PC-9 (cell line): ENCODE measurements at regions not wholly inside any gene's neighbourhood (a gene's known extent, or its start where the extent isn't known, plus 50 kb on each side); places are given as distances from the start of the nearest gene placed in this dataset.

ENCODE experiments used
- BruUV-seq: library from RNA; stranded (reverse); fragments of 400-500 nt; replicated peaks from 2 replicates; lab custom pipeline; 2021; lab: Mats Ljungman, UMichigan
- CTCF ChIA-PET: fragments of 300-600 bp; sonication (Branson Sonifier 250); formaldehyde crosslinking; loops from one replicate; lab custom pipeline; 2022; ENCODE audit warnings: antibody characterized with exemption; lab: Charles Lee
- POLR2A ChIA-PET: fragments of 300-600 bp; sonication (Branson Sonifier 250); formaldehyde crosslinking; loops from one replicate; lab custom pipeline; 2022; ENCODE audit warnings: antibody characterized with exemption; ENCODE audit not compliant: unreplicated experiment; lab: Charles Lee
- DNase-seq, 2 experiments: peaks; one replicate each; pipeline versions ENCODE4 v3.0.0 to v3.0.0-alpha.2; 2015 to 2022; ENCODE audit warnings: mixed read lengths in 1 of 2
- H2AFZ ChIP-seq: fragments of 200-600 bp; sonication (generic); 2 replicates; pipeline ENCODE4 v1.8.1; 2017; ENCODE audit warnings: antibody characterized with exemption
- H3F3A ChIP-seq: fragments of 200-600 bp; sonication (generic); 2 replicates; pipeline ENCODE4 v1.8.1; 2017; ENCODE audit warnings: antibody characterized with exemption, mild to moderate bottlenecking, low read depth; ENCODE audit not compliant: insufficient read depth
- H3K27ac ChIP-seq: fragments of 200-600 bp; sonication (generic); 2 replicates; pipeline ENCODE4 v1.6.1; 2016; ENCODE audit warnings: mixed run types
- H3K27me3 ChIP-seq: fragments of 200-600 bp; sonication (generic); 2 replicates; pipeline ENCODE4 v1.6.1; 2016; ENCODE audit warnings: low read depth, mixed run types; ENCODE audit not compliant: insufficient read depth
- H3K36me3 ChIP-seq: fragments of 200-600 bp; sonication (generic); 2 replicates; pipeline ENCODE4 v1.6.1; 2016; ENCODE audit warnings: low read depth, mixed run types
- H3K4me1 ChIP-seq: fragments of 200-600 bp; sonication (generic); replicated peaks from 2 replicates; pipeline ENCODE4 v1.6.1; 2016; ENCODE audit warnings: mixed run types; ENCODE audit not compliant: insufficient read depth
- H3K4me2 ChIP-seq: fragments of 200-600 bp; sonication (generic); 2 replicates; pipeline ENCODE4 v1.6.1; 2017; ENCODE audit warnings: mixed run types
- H3K4me3 ChIP-seq: fragments of 200-600 bp; sonication (generic); 2 replicates; pipeline ENCODE4 v1.6.1; 2016; ENCODE audit warnings: mixed run types
- H3K79me2 ChIP-seq: fragments of 200-600 bp; sonication (generic); 2 replicates; pipeline ENCODE4 v1.6.1; 2017; ENCODE audit warnings: low read depth, mixed run types
- H3K9me2 ChIP-seq: fragments of 200-600 bp; sonication (generic); 2 replicates; pipeline ENCODE4 v1.8.1; 2017; ENCODE audit warnings: mild to moderate bottlenecking; ENCODE audit not compliant: insufficient read depth
- H3K9me3 ChIP-seq: fragments of 200-600 bp; sonication (generic); 2 replicates; pipeline ENCODE4 v1.8.1; 2016; ENCODE audit warnings: low read depth; ENCODE audit not compliant: insufficient read depth
- H4K20me1 ChIP-seq: fragments of 200-600 bp; sonication (generic); 2 replicates; pipeline ENCODE4 v1.8.1; 2017; ENCODE audit not compliant: insufficient read depth
- EZH2 ChIP-seq: fragments of 200-600 bp; sonication (generic); IDR thresholded peaks from 2 replicates; pipeline ENCODE4 v1.8.0; 2017; ENCODE audit warnings: antibody characterized with exemption, low read depth
- intact Hi-C: fragments of 100-400 bp; cut with micrococcal nuclease; formaldehyde crosslinking; loops from one replicate; pipeline ENCODE4 v1.10.0; 2022; ENCODE audit not compliant: unreplicated experiment
- TF ChIP-seq, protein P1 (sequence below): fragments of 200-600 bp; sonication (generic); conservative IDR thresholded peaks from 2 replicates; pipeline ENCODE4 v1.6.1; 2017; ENCODE audit warnings: mixed run types, antibody characterized with exemption, mild to moderate bottlenecking, moderate library complexity

GRCh38 chr12:75814851-75815754, 216.5 kb downstream of the PHLDA1 start:
- H3F3A ChIP-seq = peaks cover 4% of the 10 kb centered on the region; the same call in 1 of the 2 replicates
- H4K20me1 ChIP-seq = no peaks in the 10 kb centered on the region
- no peak overlapping the region for H2AFZ ChIP-seq
- ChIA-PET CTCF (no interaction called here), POLR2A (interaction anchor here (0.6 to 0.7 kb wide), 2 partner anchors 163 to 180 kb away, joined by 3 to 5 read pairs; no protein-coding TSS in a partner anchor)
- no peaks in the 10 kb centered on the region for H3K79me2 ChIP-seq
- H3K9me2 ChIP-seq = no peaks in the 10 kb centered on the region
- H3K4me1 ChIP-seq = peaks cover 10% of the 10 kb centered on the region
- BruUV-seq = no TSS peak
- TF ChIP-seq, protein P1, sequence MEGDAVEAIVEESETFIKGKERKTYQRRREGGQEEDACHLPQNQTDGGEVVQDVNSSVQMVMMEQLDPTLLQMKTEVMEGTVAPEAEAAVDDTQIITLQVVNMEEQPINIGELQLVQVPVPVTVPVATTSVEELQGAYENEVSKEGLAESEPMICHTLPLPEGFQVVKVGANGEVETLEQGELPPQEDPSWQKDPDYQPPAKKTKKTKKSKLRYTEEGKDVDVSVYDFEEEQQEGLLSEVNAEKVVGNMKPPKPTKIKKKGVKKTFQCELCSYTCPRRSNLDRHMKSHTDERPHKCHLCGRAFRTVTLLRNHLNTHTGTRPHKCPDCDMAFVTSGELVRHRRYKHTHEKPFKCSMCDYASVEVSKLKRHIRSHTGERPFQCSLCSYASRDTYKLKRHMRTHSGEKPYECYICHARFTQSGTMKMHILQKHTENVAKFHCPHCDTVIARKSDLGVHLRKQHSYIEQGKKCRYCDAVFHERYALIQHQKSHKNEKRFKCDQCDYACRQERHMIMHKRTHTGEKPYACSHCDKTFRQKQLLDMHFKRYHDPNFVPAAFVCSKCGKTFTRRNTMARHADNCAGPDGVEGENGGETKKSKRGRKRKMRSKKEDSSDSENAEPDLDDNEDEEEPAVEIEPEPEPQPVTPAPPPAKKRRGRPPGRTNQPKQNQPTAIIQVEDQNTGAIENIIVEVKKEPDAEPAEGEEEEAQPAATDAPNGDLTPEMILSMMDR = no peak
- TF ChIP-seq EZH2 = no peak
- H3K4me2 ChIP-seq = no peak overlapping the region
- no peaks in the 10 kb centered on the region for H3K27me3 ChIP-seq
- intact Hi-C loops = loop anchor here (5.0 kb wide), 4 partner anchors 33 to 288 kb away; no protein-coding TSS in a partner anchor
- no peak overlapping the region for H3K4me3 ChIP-seq
- H3K9me3 ChIP-seq = 0 out of 2 replicates have a peak, but pooled peaks cover 8% of the 10 kb centered on the region
- no peak overlapping the region for H3K27ac ChIP-seq
- H3K36me3 ChIP-seq = no peaks in the 10 kb centered on the region
- DNase-seq = peak; percentile 18 to 53

DNA sequence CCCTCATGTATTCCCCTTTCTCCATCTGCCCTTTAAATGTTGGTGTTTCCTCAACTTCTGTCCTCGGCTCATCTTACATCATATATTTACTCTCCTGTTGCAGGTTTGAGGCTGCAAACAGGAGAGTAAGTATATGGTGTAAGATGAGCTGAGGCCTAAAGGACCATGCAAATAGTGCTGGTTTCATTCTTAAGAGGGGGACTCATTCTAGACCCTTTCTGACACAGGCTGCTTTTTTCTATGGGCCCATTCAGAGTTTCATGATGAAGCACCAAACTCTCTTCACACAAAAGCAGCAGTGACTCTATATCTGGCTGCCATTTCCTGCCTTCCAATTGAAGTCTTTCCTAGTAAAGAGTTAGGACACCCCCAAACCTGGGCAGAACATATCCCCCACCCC, 218.5 kb downstream of the PHLDA1 start:
- no peak overlapping the region for H3K4me3 ChIP-seq
- POLR2A ChIA-PET = no interaction called here
- H3K9me3 ChIP-seq = peaks cover 18% of the 10 kb centered on the region; the same call in 1 of the 2 replicates
- no peaks in the 10 kb centered on the region for H3K27me3 ChIP-seq
- H2AFZ ChIP-seq = no peak overlapping the region
- no peaks in the 10 kb centered on the region for H3K9me2 ChIP-seq
- H3K27ac ChIP-seq = no peak overlapping the region
- H3K36me3 ChIP-seq = 0 out of 2 replicates have a peak, but pooled peaks cover 5% of the 10 kb centered on the region
- H3K4me1 ChIP-seq = peaks cover 10% of the 10 kb centered on the region
- H3K79me2 ChIP-seq = no peaks in the 10 kb centered on the region
- intact Hi-C loops = no loop called here
- no TSS peak for BruUV-seq
- H3K4me2 ChIP-seq = no peak overlapping the region
- DNase-seq = no peak
- H3F3A ChIP-seq = peaks cover 4% of the 10 kb centered on the region; the same call in 1 of the 2 replicates
- no peaks in the 10 kb centered on the region for H4K20me1 ChIP-seq
- CTCF ChIA-PET = no interaction called here
- no peak for TF ChIP-seq EZH2
- TF ChIP-seq, protein P1 = no peak

GRCh38 chr12:75812271-75813018, 219.1 kb downstream of the PHLDA1 start:
- CTCF ChIA-PET = no interaction called here
- H3K27ac ChIP-seq = no peak overlapping the region
- TF ChIP-seq, protein P1 = no peak
- TF ChIP-seq EZH2 = no peak

More at GRCh38 chr12:75812271-75813018, 219.1 kb downstream of the PHLDA1 start:
- BruUV-seq = no TSS peak
- Histone ChIP-seq H3K79me2 (no peaks in the 10 kb centered on the region), H3F3A (peaks cover 4% of the 10 kb centered on the region; the same call in 1 of the 2 replicates), H3K4me2 (no peak overlapping the region), H3K4me1 (peaks cover 6% of the 10 kb centered on the region), H3K36me3 (0 out of 2 replicates have a peak, but pooled peaks cover 5% of the 10 kb centered on the region), H2AFZ (no peak overlapping the region), H3K4me3 (no peak overlapping the region), H3K9me3 (peaks cover 18% of the 10 kb centered on the region; the same call in 1 of the 2 replicates), H4K20me1 (no peaks in the 10 kb centered on the region), H3K9me2 (no peaks in the 10 kb centered on the region), H3K27me3 (no peaks in the 10 kb centered on the region)
- POLR2A ChIA-PET = no interaction called here
- intact Hi-C loops = no loop called here
- no peak for DNase-seq
